GM18858 (cell line): ENCODE measurements at regions not wholly inside any gene's neighbourhood (a gene's known extent, or its start where the extent isn't known, plus 50 kb on each side); places are given as distances from the start of the nearest gene placed in this dataset.

Experiments
- ATAC-seq: cut with Tn5 transposase; IDR thresholded peaks from one replicate; pipeline ENCODE4 v1.9.1; 2021; ENCODE audit not compliant: unreplicated experiment

GRCh38 chr5:169450464-169450863 lies 133.1 kb upstream of the SPDL1 start:
- no peak for ATAC-seq

GRCh38 chr5:169448826-169449225 lies 134.7 kb upstream of the SPDL1 start:
- ATAC-seq = no peak

GRCh38 chr5:169445191-169445590 lies 138.4 kb upstream of the SPDL1 start:
- ATAC-seq = no peak

GRCh38 chr5:169442913-169443784 lies 140.4 kb upstream of the SPDL1 start:
- no peak for ATAC-seq

GRCh38 chr5:169442403-169442874 lies 141.1 kb upstream of the SPDL1 start:
- no peak for ATAC-seq

GRCh38 chr5:169440107-169440705 lies 139.3 kb upstream of the SLIT3 start:
- no peak for ATAC-seq

GRCh38 chr5:169439362-169439761 lies 138.4 kb upstream of the SLIT3 start:
- no peak for ATAC-seq

GRCh38 chr5:169435506-169436229 lies 134.7 kb upstream of the SLIT3 start:
- ATAC-seq = no peak

GRCh38 chr5:169433221-169433651 lies 132.3 kb upstream of the SLIT3 start:
- no peak for ATAC-seq

- ATAC-seq = no peak
Measured at GRCh38 chr5:169431386-169431785, 130.4 kb upstream of the SLIT3 start.

- no peak for ATAC-seq
Measured at GRCh38 chr5:169430671-169431070, 129.7 kb upstream of the SLIT3 start.

- ATAC-seq = no peak
Measured at GRCh38 chr5:169429044-169429443, 128.1 kb upstream of the SLIT3 start.

- no peak for ATAC-seq
Measured at GRCh38 chr5:169426784-169427183, 125.8 kb upstream of the SLIT3 start.

- no peak for ATAC-seq
Measured at GRCh38 chr5:169424670-169425378, 123.9 kb upstream of the SLIT3 start.

- no peak for ATAC-seq
Measured at GRCh38 chr5:169424279-169424655, 123.3 kb upstream of the SLIT3 start.

- ATAC-seq = no peak
Measured at GRCh38 chr5:169423580-169424278, 122.8 kb upstream of the SLIT3 start.

GRCh38 chr5:169422087-169422486 lies 121.1 kb upstream of the SLIT3 start:
- no peak for ATAC-seq

- no peak for ATAC-seq
Measured at GRCh38 chr5:169421677-169422076, 120.7 kb upstream of the SLIT3 start.

- ATAC-seq = no peak
Measured at GRCh38 chr5:169417676-169418075, 116.7 kb upstream of the SLIT3 start.

- peak; percentile 92 for ATAC-seq
Measured at GRCh38 chr5:169416583-169417196, 115.8 kb upstream of the SLIT3 start.
